Lung (tissue), 11 donors: ENCODE measurements at regions not wholly inside any gene's neighbourhood (a gene's known extent, or its start where the extent isn't known, plus 50 kb on each side); places are given as distances from the start of the nearest gene placed in this dataset.

ENCODE experiments used
- ATAC-seq: fragments of 200-7000 bp; cut with Tn5 transposase; one replicate; pipeline ENCODE4 v1.9.1; 2020; ENCODE audit warnings: moderate number of reproducible peaks; ENCODE audit not compliant: insufficient read depth, low FRiP score
- DNase-seq, 3 donors: peaks; one replicate each; pipeline ENCODE4 v3.0.0-alpha.2; 2013 to 2017
- H3K27ac ChIP-seq, 2 donors: one replicate each; pipeline ENCODE4 v1.5.1; 2013; ENCODE audit warnings: mild to moderate bottlenecking in 2 of 2, moderate library complexity in 2 of 2, control low read depth in 1 of 2, inconsistent platforms in 1 of 2, low read depth in 1 of 2, low read length in 1 of 2
- H3K27me3 ChIP-seq, 3 donors: one replicate each; pipeline ENCODE4 v1.5.1; 2013; ENCODE audit warnings: low read length in 2 of 3; ENCODE audit not compliant: control insufficient read depth in 3 of 3, insufficient read depth in 3 of 3
- H3K36me3 ChIP-seq, 4 donors: one replicate each; pipeline ENCODE4 v1.5.1; 2013; ENCODE audit warnings: low read length in 4 of 4, mild to moderate bottlenecking in 1 of 4, moderate library complexity in 1 of 4; ENCODE audit not compliant: control insufficient read depth in 4 of 4, insufficient read depth in 4 of 4
- H3K4me1 ChIP-seq, 5 donors: one replicate each; pipeline ENCODE4 v1.5.1; 2013; ENCODE audit warnings: low read length in 5 of 5, mild to moderate bottlenecking in 2 of 5, moderate library complexity in 1 of 5; ENCODE audit not compliant: control insufficient read depth in 5 of 5, insufficient read depth in 5 of 5
- H3K4me3 ChIP-seq: one replicate; pipeline ENCODE4 v1.5.1; 2013; ENCODE audit warnings: mild to moderate bottlenecking, control low read depth, moderate library complexity
- H3K9ac ChIP-seq, 2 donors: one replicate each; pipeline ENCODE4 v1.5.1; 2013; ENCODE audit warnings: low read length in 2 of 2, control low read depth in 1 of 2; ENCODE audit not compliant: insufficient read depth in 1 of 2
- H3K9me3 ChIP-seq, 4 donors: one replicate each; pipeline ENCODE4 v1.5.1; 2013; ENCODE audit warnings: low read length in 3 of 4, mild to moderate bottlenecking in 1 of 4, moderate library complexity in 1 of 4; ENCODE audit not compliant: control insufficient read depth in 4 of 4, insufficient read depth in 3 of 4
- CTCF ChIP-seq: IDR thresholded peaks from 2 replicates; pipeline ENCODE4 v1.5.1; 2012; ENCODE audit warnings: mild to moderate bottlenecking; ENCODE audit errors: control extremely low read depth, extremely low read depth
- WGBS, 2 donors: extraction: QIAGEN DNeasy Blood & Tissue Kit; methylation state at CpG; one replicate each; pipeline ENCODE4 v1.1.7; 2013; 5-methylcytosine and 5-hydroxymethylcytosine counted together
- donor health status: control.
- donor health status: control.
- donor health status: Bipolar disorder and iron deficiency.
- donor health status: healthy.
- donor health status: DM: yes; HTN: yes; CAD: no.

DNA sequence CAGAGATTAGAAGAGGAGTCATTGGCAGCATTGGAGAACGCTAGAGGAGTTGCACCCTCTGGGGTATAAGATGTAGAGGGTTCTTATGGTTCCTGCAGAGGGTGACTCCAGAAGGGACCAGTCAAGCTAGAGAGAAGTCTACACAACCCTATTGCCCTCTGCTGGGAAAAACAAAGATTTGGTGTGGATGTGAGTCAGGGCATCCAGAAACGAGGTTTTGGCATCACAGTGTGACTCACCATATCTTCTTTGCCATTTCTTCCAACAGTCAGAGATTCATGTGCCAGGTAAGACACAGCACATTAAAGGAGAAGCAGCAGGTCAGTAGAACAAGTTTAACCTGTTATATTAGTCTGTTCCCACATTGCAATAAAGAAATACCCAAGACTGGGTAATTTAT is 598.8 kb downstream of the MAFB start:
- no peaks in the 10 kb centered on the region for H3K27me3 ChIP-seq
- no peak for DNase-seq

GRCh38 chr20:40087496-40087895 is 601.5 kb downstream of the MAFB start:
- TF ChIP-seq CTCF: no peak
- ATAC-seq (no peak), DNase-seq (no peak)
- no peaks in the 10 kb centered on the region for H3K27me3 ChIP-seq
- no peak overlapping the region for H3K4me3 ChIP-seq
- peaks cover 0 to 4% (median 3%) of the 10 kb centered on the region in 4 donors for H3K9me3 ChIP-seq
- H3K4me1 ChIP-seq: no peaks in the 10 kb centered on the region
- H3K9ac ChIP-seq: no peak overlapping the region
- no peaks in the 10 kb centered on the region for H3K36me3 ChIP-seq
- no peak overlapping the region for H3K27ac ChIP-seq

More for the DNA sequence above, 598.8 kb downstream of the MAFB start:
- H3K9me3 ChIP-seq: peaks cover 0 to 4% (median 3%) of the 10 kb centered on the region in 4 donors
- H3K4me1 ChIP-seq: no peaks in the 10 kb centered on the region
- ATAC-seq: no peak
- no peak overlapping the region for H3K9ac ChIP-seq
- WGBS, 2 donors: 27 to 32% methylated on average over 2 of the region's 2 CpGs
- H3K27ac ChIP-seq: no peak overlapping the region
- H3K36me3 ChIP-seq: no peaks in the 10 kb centered on the region
- TF ChIP-seq CTCF: no peak
- H3K4me3 ChIP-seq: no peak overlapping the region

DNA sequence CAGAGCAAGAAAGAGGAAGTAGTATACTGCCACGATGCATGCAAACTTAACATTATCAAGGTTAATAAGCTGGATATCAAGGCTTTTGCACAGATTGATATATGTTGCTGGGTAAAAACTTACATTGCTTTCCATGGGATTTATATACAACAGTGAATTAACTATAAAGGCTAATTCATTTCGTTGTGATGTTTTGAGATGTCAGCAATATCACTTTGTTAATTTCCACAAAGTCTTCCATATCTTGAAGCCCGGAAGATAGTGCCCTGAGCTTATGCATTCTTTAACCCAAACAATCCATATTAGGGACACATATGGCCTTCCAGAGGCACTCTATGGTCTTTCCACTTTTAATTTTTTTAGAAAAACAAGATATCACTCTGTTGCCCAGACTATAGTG is 603.5 kb downstream of the MAFB start:
- H3K9me3 ChIP-seq: no peaks in the 10 kb centered on the region

More for the DNA sequence above, 603.5 kb downstream of the MAFB start:
- WGBS, 2 donors: 87 to 88% methylated on average over 3 of the region's 3 CpGs
- H3K4me3 ChIP-seq: no peak overlapping the region
- H3K4me1 ChIP-seq: peaks cover 0 to under 1% (median 0%) of the 10 kb centered on the region in 5 donors
- ATAC-seq (no peak), DNase-seq (no peak)
- no peak for TF ChIP-seq CTCF
- H3K27ac ChIP-seq: no peak overlapping the region
- H3K9ac ChIP-seq: no peak overlapping the region
- H3K27me3 ChIP-seq: no peaks in the 10 kb centered on the region
- no peaks in the 10 kb centered on the region for H3K36me3 ChIP-seq
